OCI-LY7 (cell line): ENCODE measurements at regions not wholly inside any gene's neighbourhood (a gene's known extent, or its start where the extent isn't known, plus 50 kb on each side); places are given as distances from the start of the nearest gene placed in this dataset.

Source experiments
- EZH2phosphoT487 ChIP-seq: fragments of 200-600 bp; sonication (generic); IDR thresholded peaks from 2 replicates; pipeline ENCODE4 v1.6.1; 2018; ENCODE audit warnings: low read depth, borderline replicate concordance, mild to moderate bottlenecking, mixed run types, antibody characterized with exemption, low read length, moderate library complexity, mixed read lengths
- TF ChIP-seq, protein P1 (sequence below): fragments of 200-600 bp; sonication (generic); conservative IDR thresholded peaks from 2 replicates; pipeline ENCODE4 v1.5.1; 2014; ENCODE audit warnings: mild to moderate bottlenecking, antibody characterized with exemption, low read length, moderate library complexity, mixed read lengths

DNA sequence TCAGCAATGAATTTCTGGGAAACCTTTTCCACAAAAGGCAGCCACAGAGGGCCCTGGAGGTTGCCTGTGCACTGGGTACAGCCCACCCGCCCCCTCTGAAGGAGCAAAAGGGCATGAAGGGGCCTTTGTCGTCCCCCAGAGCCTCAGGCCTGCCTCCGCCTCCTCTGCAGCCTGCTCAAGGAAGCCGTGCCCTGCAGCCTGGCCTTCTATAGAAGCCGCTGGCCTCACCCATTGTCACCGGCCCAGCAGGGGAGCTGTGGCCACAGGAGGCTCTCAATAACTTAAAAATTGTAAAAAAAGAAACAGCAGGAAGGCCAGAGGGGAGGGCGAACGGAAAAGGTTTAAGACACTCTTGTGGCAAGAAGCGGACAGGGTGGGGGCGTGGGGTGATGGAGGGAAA is 213.3 kb downstream of the IRX2 start:
- TF ChIP-seq, protein P1, sequence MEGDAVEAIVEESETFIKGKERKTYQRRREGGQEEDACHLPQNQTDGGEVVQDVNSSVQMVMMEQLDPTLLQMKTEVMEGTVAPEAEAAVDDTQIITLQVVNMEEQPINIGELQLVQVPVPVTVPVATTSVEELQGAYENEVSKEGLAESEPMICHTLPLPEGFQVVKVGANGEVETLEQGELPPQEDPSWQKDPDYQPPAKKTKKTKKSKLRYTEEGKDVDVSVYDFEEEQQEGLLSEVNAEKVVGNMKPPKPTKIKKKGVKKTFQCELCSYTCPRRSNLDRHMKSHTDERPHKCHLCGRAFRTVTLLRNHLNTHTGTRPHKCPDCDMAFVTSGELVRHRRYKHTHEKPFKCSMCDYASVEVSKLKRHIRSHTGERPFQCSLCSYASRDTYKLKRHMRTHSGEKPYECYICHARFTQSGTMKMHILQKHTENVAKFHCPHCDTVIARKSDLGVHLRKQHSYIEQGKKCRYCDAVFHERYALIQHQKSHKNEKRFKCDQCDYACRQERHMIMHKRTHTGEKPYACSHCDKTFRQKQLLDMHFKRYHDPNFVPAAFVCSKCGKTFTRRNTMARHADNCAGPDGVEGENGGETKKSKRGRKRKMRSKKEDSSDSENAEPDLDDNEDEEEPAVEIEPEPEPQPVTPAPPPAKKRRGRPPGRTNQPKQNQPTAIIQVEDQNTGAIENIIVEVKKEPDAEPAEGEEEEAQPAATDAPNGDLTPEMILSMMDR: no peak
- no peak for TF ChIP-seq EZH2phosphoT487
